A549 (cell line): ENCODE measurements at regions not wholly inside any gene's neighbourhood (a gene's known extent, or its start where the extent isn't known, plus 50 kb on each side); places are given as distances from the start of the nearest gene placed in this dataset.

Experiments used
- ATAC-seq, 2 experiments: fragments of 200-7000 bp in 1 of 2; fragments of >200 bp in 1 of 2; cut with Nextera tagmentation in 1 of 2; cut with Tn5 transposase in 1 of 2; 3 replicates each; pipeline versions ENCODE4 v1.8.0 to v1.9.1; 2018 to 2020; ENCODE audit warnings: mild to moderate bottlenecking in 1 of 2, moderate library complexity in 1 of 2
- CTCF ChIA-PET: fragments of 300-600 bp; sonication (Branson Sonifier 250); formaldehyde crosslinking; extraction: SDS; loops from one replicate; lab custom pipeline; 2021; ENCODE audit warnings: antibody characterized with exemption, inconsistent platforms; lab: Yijun Ruan, JAX
- POLR2A ChIA-PET: fragments of 350-600 bp; formaldehyde crosslinking; extraction: SDS; loops from one replicate; lab custom pipeline; 2021; ENCODE audit warnings: antibody characterized with exemption, inconsistent platforms; lab: Yijun Ruan, JAX
- DNase-seq, 2 experiments: peaks; one replicate each; pipeline versions ENCODE4 v3.0.0 to v3.0.0-alpha.2; 2011 to 2016; ENCODE audit warnings: low read depth in 1 of 2, low spot score in 1 of 2
- FAIRE-seq: peaks from 2 replicates; lab custom pipeline; 2011; peaks lifted over from hg19 to GRCh38; lab: Jason Lieb, UNC
- H3K27ac ChIP-seq, 2 experiments: fragments of >200 bp; sonication (Bioruptor Twin); formaldehyde crosslinking; 3 replicates each; pipeline ENCODE4 v1.5.1; 2016 to 2017
- H3K4me1 ChIP-seq: fragments of >200 bp; sonication (Bioruptor Twin); formaldehyde crosslinking; 3 replicates; pipeline ENCODE4 v1.6.1; 2016
- H3K4me2 ChIP-seq: fragments of >200 bp; sonication (Bioruptor Twin); formaldehyde crosslinking; 3 replicates; pipeline ENCODE4 v1.6.1; 2016
- H3K4me3 ChIP-seq: fragments of >200 bp; sonication (Bioruptor Twin); formaldehyde crosslinking; 3 replicates; pipeline ENCODE4 v1.5.1; 2016
- H3K9me3 ChIP-seq: fragments of >200 bp; sonication (Bioruptor Twin); formaldehyde crosslinking; 3 replicates; pipeline ENCODE4 v1.6.1; 2016
- CBX2 ChIP-seq: fragments of 200-600 bp; sonication (generic); IDR thresholded peaks from 2 replicates; pipeline ENCODE4 v1.6.1; 2016; ENCODE audit warnings: low read depth, mild to moderate bottlenecking, borderline replicate concordance
- CTCF ChIP-seq: fragments of >200 bp; sonication (Bioruptor Twin); formaldehyde crosslinking; IDR thresholded peaks from 3 replicates; pipeline ENCODE4 v1.5.1; 2016
- EHF ChIP-seq: fragments of 250-450 bp; sonication (Bioruptor Pico); IDR thresholded peaks from 2 replicates; pipeline ENCODE4 v1.5.0; 2020; ENCODE audit warnings: mild to moderate bottlenecking
- EHMT2 ChIP-seq: fragments of 200-600 bp; sonication (generic); IDR thresholded peaks from 2 replicates; pipeline ENCODE4 v1.6.1; 2016; ENCODE audit warnings: antibody characterized with exemption, low read depth, mild to moderate bottlenecking, moderate library complexity
- ELK1 ChIP-seq: fragments of 150-350 bp; IDR thresholded peaks from 2 replicates; pipeline ENCODE4 v1.6.1; 2014; ENCODE audit warnings: low read depth, mild to moderate bottlenecking, low read length
- EP300 ChIP-seq, 2 experiments: fragments of >200 bp; sonication (Bioruptor Twin); formaldehyde crosslinking; IDR thresholded peaks; 2 replicates in 1 of 2; 3 replicates in 1 of 2; pipeline ENCODE4 v1.6.1; 2016 to 2017
- ESRRA ChIP-seq: fragments of 150-350 bp; IDR thresholded peaks from 2 replicates; pipeline ENCODE4 v1.6.1; 2014; ENCODE audit warnings: mild to moderate bottlenecking, low read length, borderline replicate concordance
- GATA3 ChIP-seq: IDR thresholded peaks from 2 replicates; pipeline ENCODE4 v1.6.1; 2012; ENCODE audit warnings: borderline replicate concordance
- HMGXB4 ChIP-seq: fragments of 250-450 bp; sonication (Bioruptor Pico); IDR thresholded peaks from 2 replicates; pipeline ENCODE4 v1.5.0; 2021; ENCODE audit warnings: mild to moderate bottlenecking, moderate library complexity, borderline replicate concordance
- HOXB13 ChIP-seq: fragments of 250-450 bp; sonication (Bioruptor Pico); IDR thresholded peaks from 2 replicates; pipeline ENCODE4 v1.5.0; 2020; ENCODE audit warnings: low read depth, mild to moderate bottlenecking, moderate library complexity
- HOXB5 ChIP-seq: fragments of 250-450 bp; sonication (Bioruptor Pico); IDR thresholded peaks from 2 replicates; pipeline ENCODE4 v1.5.0; 2020; ENCODE audit warnings: mild to moderate bottlenecking, moderate library complexity
- JUN ChIP-seq, 2 experiments: fragments of >200 bp; sonication (Bioruptor Twin); formaldehyde crosslinking; IDR thresholded peaks; 2 replicates in 1 of 2; 3 replicates in 1 of 2; pipeline ENCODE4 v1.6.1; 2016 to 2017
- JUNB ChIP-seq: fragments of >200 bp; sonication (Bioruptor Twin); formaldehyde crosslinking; IDR thresholded peaks from 2 replicates; pipeline ENCODE4 v1.6.1; 2016
- KDM1A ChIP-seq: fragments of 200-600 bp; sonication (generic); IDR thresholded peaks from 2 replicates; pipeline ENCODE4 v1.6.1; 2016; ENCODE audit warnings: low read depth, mild to moderate bottlenecking
- MAFK ChIP-seq: fragments of 450-650 bp; IDR thresholded peaks from 2 replicates; pipeline ENCODE4 v1.6.1; 2014; ENCODE audit not compliant: partially characterized antibody
- NPAS2 ChIP-seq: fragments of 250-450 bp; sonication (Bioruptor Pico); IDR thresholded peaks from 2 replicates; pipeline ENCODE4 v1.8.0; 2022; ENCODE audit warnings: mild to moderate bottlenecking, moderate library complexity, borderline replicate concordance
- NR3C1 ChIP-seq: fragments of >200 bp; sonication (Bioruptor Twin); formaldehyde crosslinking; IDR thresholded peaks from 3 replicates; pipeline ENCODE4 v1.6.1; 2017
- PBX3 ChIP-seq: IDR thresholded peaks from 2 replicates; pipeline ENCODE4 v1.6.1; 2012
- PHF8 ChIP-seq: fragments of 200-600 bp; sonication (generic); IDR thresholded peaks from 2 replicates; pipeline ENCODE4 v1.6.1; 2016; ENCODE audit warnings: low read depth, mild to moderate bottlenecking, antibody characterized with exemption, moderate library complexity, borderline replicate concordance
- POLR2A ChIP-seq: IDR thresholded peaks from 2 replicates; pipeline ENCODE4 v1.6.1; 2012; ENCODE audit warnings: mild to moderate bottlenecking, low read length
- REST ChIP-seq: fragments of 200-600 bp; sonication (generic); IDR thresholded peaks from 2 replicates; pipeline ENCODE4 v1.6.1; 2016; ENCODE audit warnings: antibody characterized with exemption, mild to moderate bottlenecking, moderate library complexity
- SREBF2 ChIP-seq: fragments of 450-650 bp; IDR thresholded peaks from 2 replicates; pipeline ENCODE4 v1.6.1; 2014; ENCODE audit warnings: mild to moderate bottlenecking, moderate library complexity
- TFCP2L1 ChIP-seq: fragments of 250-450 bp; sonication (Bioruptor Pico); IDR thresholded peaks from 2 replicates; pipeline ENCODE4 v1.5.0; 2021; ENCODE audit warnings: mild to moderate bottlenecking
- ZC3H11A ChIP-seq: fragments of 450-650 bp; IDR thresholded peaks from 2 replicates; pipeline ENCODE4 v1.6.1; 2014; ENCODE audit warnings: antibody characterized with exemption, mild to moderate bottlenecking
- WGBS: methylation state at CpG from one replicate; pipeline ENCODE4 v1.1.6; 2017; ENCODE audit errors: missing lambda C conversion rate; 5-methylcytosine and 5-hydroxymethylcytosine counted together
- TF ChIP-seq, protein P1 (sequence below): fragments of >200 bp; sonication (Bioruptor Twin); formaldehyde crosslinking; IDR thresholded peaks from 3 replicates; pipeline ENCODE4 v1.6.1; 2016

DNA sequence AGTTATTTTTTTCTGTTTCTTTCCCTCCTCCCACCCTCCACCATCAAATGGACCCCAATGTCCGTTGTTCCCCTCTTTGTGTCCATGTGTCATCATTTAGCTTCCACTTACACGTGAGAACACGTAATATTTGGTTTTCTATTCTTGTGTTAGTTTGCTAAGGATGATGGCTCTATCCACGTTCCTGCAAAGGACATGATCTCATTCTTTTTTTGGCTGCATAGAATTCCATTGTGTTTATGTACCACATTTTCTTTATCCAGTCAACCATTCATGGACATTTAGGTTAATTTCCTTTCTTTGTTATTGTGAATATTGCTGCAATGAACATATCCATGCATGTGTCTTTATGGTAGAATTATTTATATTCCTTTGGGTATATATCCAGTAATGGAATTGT lies 91.3 kb upstream of the TNP1 start:
- H3K4me3 ChIP-seq = no peak overlapping the region
- H3K27ac ChIP-seq = no peak overlapping the region
- TF ChIP-seq ZC3H11A (no peak), HOXB5 (no peak), ESRRA (no peak), TFCP2L1 (CRISPR knock-in tag) (no peak), CBX2 (no peak), SREBF2 (no peak), NR3C1 (no peak), ELK1 (no peak), EHF (CRISPR knock-in tag) (no peak), NPAS2 (CRISPR knock-in tag) (no peak), REST (no peak), POLR2A (no peak), PBX3 (no peak), CTCF (no peak), EP300 (IDR thresholded peaks at IDR 0.05) (no peak), HMGXB4 (no peak)
- TF ChIP-seq, protein P1, sequence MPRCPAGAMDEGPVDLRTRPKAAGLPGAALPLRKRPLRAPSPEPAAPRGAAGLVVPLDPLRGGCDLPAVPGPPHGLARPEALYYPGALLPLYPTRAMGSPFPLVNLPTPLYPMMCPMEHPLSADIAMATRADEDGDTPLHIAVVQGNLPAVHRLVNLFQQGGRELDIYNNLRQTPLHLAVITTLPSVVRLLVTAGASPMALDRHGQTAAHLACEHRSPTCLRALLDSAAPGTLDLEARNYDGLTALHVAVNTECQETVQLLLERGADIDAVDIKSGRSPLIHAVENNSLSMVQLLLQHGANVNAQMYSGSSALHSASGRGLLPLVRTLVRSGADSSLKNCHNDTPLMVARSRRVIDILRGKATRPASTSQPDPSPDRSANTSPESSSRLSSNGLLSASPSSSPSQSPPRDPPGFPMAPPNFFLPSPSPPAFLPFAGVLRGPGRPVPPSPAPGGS = no peak
- no peaks in the 10 kb centered on the region; the same call in 2 of the 3 replicates for H3K9me3 ChIP-seq
- H3K4me1 ChIP-seq = no peaks in the 10 kb centered on the region
- ATAC-seq (no peak), DNase-seq (no peak), FAIRE-seq (no peak)
- ChIA-PET POLR2A (no interaction called here), CTCF (no interaction called here)
- 9% methylated on average over 4 of the region's 4 CpGs for WGBS
- no peak overlapping the region for H3K4me2 ChIP-seq

DNA sequence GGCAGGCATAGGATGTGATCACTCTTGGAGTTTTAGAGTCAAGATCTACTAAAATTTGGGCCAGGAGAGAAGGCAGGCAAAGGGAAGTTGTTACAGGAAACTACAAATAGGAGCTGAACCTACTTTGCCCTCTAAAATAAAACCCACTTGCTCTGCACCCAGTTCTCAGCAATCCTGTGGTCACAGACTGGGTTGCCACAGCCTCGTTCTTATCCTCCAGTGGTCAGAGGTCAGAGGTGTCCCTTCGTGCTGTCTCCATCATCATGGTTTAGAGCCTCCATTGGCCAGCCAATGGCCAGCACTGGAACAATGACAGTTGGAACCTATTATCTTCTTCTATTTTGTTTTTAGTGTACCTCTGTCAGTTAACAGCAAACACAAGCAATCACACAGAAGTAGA lies 90.7 kb upstream of the TNP1 start:
- ATAC-seq (no peak), DNase-seq (no peak), FAIRE-seq (no peak)
- Histone ChIP-seq H3K27ac (no peak overlapping the region), H3K4me3 (no peak overlapping the region), H3K9me3 (no peaks in the 10 kb centered on the region; the same call in 2 of the 3 replicates), H3K4me2 (no peak overlapping the region), H3K4me1 (no peaks in the 10 kb centered on the region)
- ChIA-PET CTCF (interaction anchor here (0.6 to 0.7 kb wide), 2 partner anchors 369 to 723 kb away, joined by 3 read pairs; no protein-coding TSS in a partner anchor), POLR2A (no interaction called here)
- 3% methylated on average over 2 of the region's 2 CpGs for WGBS
- TF ChIP-seq HOXB13 (CRISPR knock-in tag) (no peak), HOXB5 (no peak), EP300 (IDR thresholded peaks at IDR 0.05) (no peak), SREBF2 (no peak), EHMT2 (no peak), PBX3 (no peak), MAFK (no peak), KDM1A (no peak), PHF8 (no peak), HMGXB4 (no peak), GATA3 (no peak), JUN (IDR thresholded peaks at IDR 0.05) (no peak), JUNB (no peak)
